Uterus (tissue), 3 donors: ENCODE measurements at regions not wholly inside any gene's neighbourhood (a gene's known extent, or its start where the extent isn't known, plus 50 kb on each side); places are given as distances from the start of the nearest gene placed in this dataset.
"Not testable (repeated sequence)": the region's sequence is repeated elsewhere in the genome, so short reads cannot be mapped to it uniquely, and the experiment has no call there.

Experiments
- DNase-seq, 2 donors: peaks; one replicate each; pipeline ENCODE4 v3.0.0-alpha.2; 2019 to 2020
- H3K27ac ChIP-seq, 2 donors: fragments of 200-600 bp; sonication (generic); 1 replicate in 1 of 2; 2 replicates in 1 of 2; pipeline ENCODE4 v1.5.1; 2016 to 2018
- H3K27me3 ChIP-seq, 2 donors: fragments of 200-600 bp; sonication (generic); one replicate each; pipeline ENCODE4 v1.5.1; 2018 to 2019; ENCODE audit warnings: control low read depth in 1 of 2
- H3K36me3 ChIP-seq, 2 donors: fragments of 200-600 bp; sonication (generic); one replicate each; pipeline ENCODE4 v1.5.1; 2019; ENCODE audit warnings: control low read depth in 1 of 2
- H3K4me1 ChIP-seq, 2 donors: fragments of 200-600 bp; sonication (generic); one replicate each; pipeline ENCODE4 v1.5.1; 2018 to 2019; ENCODE audit warnings: control low read depth in 1 of 2
- H3K4me3 ChIP-seq, 2 donors: fragments of 200-600 bp; sonication (generic); 1 replicate in 1 of 2; 2 replicates in 1 of 2; pipeline ENCODE4 v1.5.1; 2018 to 2019; ENCODE audit warnings: mild to moderate bottlenecking in 1 of 2
- H3K9me3 ChIP-seq, 2 donors: fragments of 200-600 bp; sonication (generic); one replicate each; pipeline ENCODE4 v1.5.1; 2019; ENCODE audit warnings: control low read depth in 1 of 2
- CTCF ChIP-seq, 4 experiments: fragments of 200-600 bp in 2 of 4; fragments of 450-650 bp in 2 of 4; sonication (generic) in 2 of 4; IDR thresholded peaks; one replicate each; pipeline ENCODE4 v1.5.1; 2016 to 2019; ENCODE audit warnings: antibody characterized with exemption in 4 of 4, mild to moderate bottlenecking in 2 of 4, moderate library complexity in 1 of 4
- POLR2A ChIP-seq, 2 donors: fragments of 450-650 bp; IDR thresholded peaks; one replicate each; pipeline ENCODE4 v1.6.1; 2016; ENCODE audit warnings: antibody characterized with exemption in 2 of 2, mild to moderate bottlenecking in 1 of 2, moderate library complexity in 1 of 2
- intact Hi-C: fragments of 100-400 bp; cut with DNase I; formaldehyde crosslinking; loops from one replicate; pipeline ENCODE4 v1.15.1; 2023; ENCODE audit warnings: low total_unique reads
- donor health status: DM: yes; HTN: yes; CAD: no.

DNA sequence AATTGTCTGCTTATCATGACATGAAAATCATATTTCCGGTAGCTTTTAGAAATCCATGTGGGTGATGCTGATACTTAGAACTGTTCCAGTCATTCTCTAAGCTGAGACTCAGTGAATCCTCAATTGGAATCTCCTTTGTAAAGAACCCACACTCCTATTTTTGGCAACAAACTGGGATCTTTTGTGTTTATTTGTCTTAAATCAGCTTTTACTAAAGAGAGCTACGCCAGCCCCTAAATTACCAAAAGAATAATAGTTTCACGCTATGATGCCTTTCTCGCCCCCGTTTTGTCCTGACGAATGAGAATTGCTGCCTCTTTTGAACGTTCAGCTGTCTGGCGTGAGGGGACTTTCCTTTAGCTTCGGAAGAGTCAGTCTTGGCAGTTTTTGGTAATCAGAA lies 195.9 kb downstream of the SHOX start:
- Histone ChIP-seq H3K27ac (no peak overlapping the region), H3K4me3 (no peak overlapping the region)
- intact Hi-C loops, result no loop called here

DNA sequence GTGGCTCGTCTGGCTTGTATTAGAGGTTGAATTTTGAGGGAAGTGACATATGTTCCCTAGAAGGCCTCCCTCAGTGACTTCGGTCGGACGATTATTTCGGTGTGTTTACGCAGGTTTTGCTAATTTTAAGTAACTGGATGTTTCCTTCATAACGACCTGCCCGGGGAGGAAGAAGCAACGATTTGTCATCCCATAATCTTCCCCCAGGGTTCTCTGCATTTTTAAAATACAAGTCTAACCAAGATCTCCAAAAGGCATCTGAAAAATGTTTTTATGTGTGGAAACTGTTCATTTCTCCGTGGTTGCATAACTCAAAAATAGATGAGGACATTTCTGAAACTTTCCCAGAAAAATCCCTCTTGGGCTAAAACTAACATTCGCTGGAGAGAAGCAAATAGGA lies 195.4 kb downstream of the SHOX start:
- intact Hi-C loops, result no loop called here
- H3K27ac ChIP-seq, result no peak overlapping the region
- no peaks in the 10 kb centered on the region for H3K9me3 ChIP-seq
- no peaks in the 10 kb centered on the region for H3K36me3 ChIP-seq
- no peak for DNase-seq
- no peak for TF ChIP-seq POLR2A (IDR thresholded peaks at IDR 0.05)
- TF ChIP-seq CTCF (IDR thresholded peaks at IDR 0.05), result no peak
- H3K27me3 ChIP-seq, result no peaks in the 10 kb centered on the region
- H3K4me3 ChIP-seq, result no peak overlapping the region
- H3K4me1 ChIP-seq, result no peaks in the 10 kb centered on the region

More for the DNA sequence above, 195.9 kb downstream of the SHOX start:
- no peaks in the 10 kb centered on the region for H3K4me1 ChIP-seq
- no peak for DNase-seq
- H3K9me3 ChIP-seq, result no peaks in the 10 kb centered on the region
- no peaks in the 10 kb centered on the region for H3K27me3 ChIP-seq
- no peak for TF ChIP-seq CTCF (IDR thresholded peaks at IDR 0.05)
- TF ChIP-seq POLR2A (IDR thresholded peaks at IDR 0.05), result no peak
- H3K36me3 ChIP-seq, result no peaks in the 10 kb centered on the region

DNA sequence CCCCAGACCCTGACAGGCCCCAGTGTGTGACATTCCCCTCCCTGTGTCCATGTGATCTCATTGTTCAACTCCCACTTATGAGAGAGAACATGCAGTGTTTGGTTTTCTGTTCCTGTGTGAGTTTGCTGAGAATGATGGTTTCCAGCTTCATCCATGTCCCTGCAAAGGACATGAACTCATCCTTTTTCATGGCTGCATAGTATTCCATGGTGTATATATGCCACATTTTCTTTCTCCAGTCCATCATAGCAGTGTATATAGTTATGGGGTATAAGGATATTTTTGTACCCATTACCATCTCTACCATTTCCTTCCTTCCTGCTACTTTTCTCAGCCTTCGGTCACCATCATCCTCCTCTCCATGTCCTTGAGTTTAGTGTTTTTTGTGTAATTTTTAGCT lies 192.5 kb downstream of the SHOX start:
- H3K9me3 ChIP-seq, H3K4me1 ChIP-seq, intact Hi-C loops, H3K36me3 ChIP-seq, DNase-seq, H3K27ac ChIP-seq, H3K27me3 ChIP-seq, H3K4me3 ChIP-seq: not testable (repeated sequence)

DNA sequence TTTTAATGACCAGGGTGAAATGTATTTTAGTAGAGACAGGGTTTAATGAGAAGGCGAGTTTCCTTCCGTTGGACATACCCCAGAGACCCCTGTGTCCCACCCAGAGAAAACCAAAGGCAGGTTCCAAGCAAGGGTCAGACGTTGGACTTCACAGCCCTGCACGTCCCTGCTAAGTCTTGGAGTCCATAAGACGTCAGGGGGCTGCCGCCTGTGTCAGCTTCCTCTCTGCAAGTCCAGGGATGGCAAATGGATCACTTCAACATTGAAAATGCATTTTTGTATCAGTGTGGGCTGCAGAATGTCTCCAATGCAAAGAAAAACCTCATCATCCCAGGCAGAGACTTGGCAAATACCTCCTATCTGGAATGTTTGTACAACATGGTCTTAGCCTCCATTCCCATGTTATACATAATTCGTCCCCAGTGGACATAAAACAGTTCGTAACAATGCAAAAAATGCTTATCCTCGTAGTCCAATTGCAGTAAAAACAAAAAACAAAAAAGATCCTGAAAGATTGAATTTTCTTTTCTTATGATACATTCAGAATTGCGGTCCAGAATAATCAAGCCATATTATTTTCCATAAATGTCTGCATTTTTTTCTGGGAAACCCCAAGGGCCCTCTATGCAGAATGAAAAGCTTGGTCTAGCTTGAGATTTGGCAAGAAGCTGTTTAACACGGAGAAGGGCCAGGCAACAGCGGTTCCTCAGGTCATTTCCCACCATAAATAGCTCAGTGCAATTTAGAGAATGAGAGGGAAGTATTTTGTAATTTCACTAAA lies 190.9 kb downstream of the SHOX start:
- TF ChIP-seq CTCF (IDR thresholded peaks at IDR 0.05) (no peak), POLR2A (IDR thresholded peaks at IDR 0.05) (no peak)
- no peak for DNase-seq
- Histone ChIP-seq H3K4me1 (no peaks in the 10 kb centered on the region), H3K27me3 (no peaks in the 10 kb centered on the region), H3K36me3 (no peaks in the 10 kb centered on the region), H3K9me3 (no peaks in the 10 kb centered on the region), H3K27ac (no peak overlapping the region), H3K4me3 (no peak overlapping the region)
- intact Hi-C loops, result no loop called here

DNA sequence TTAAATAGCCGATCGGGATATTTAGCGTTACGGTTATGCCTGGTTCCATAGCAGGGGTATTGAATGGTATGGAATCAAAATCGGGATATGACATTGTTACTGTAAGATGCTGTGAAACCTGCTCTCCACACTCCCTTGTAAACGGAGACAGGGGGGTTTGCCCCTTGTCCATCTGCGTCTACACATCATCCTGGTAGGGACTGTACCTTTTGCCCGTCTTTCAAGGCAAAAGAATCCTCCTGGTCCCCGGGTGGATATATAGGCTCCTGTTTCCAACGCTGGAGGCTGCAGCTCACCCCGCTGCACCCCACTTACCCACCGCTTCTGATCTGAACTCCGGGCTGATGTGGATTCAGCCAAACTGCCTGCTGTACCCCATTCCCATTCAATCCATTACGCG lies 189.1 kb downstream of the SHOX start:
- Histone ChIP-seq H3K27me3 (no peaks in the 10 kb centered on the region), H3K27ac (no peak overlapping the region), H3K9me3 (no peaks in the 10 kb centered on the region), H3K36me3 (no peaks in the 10 kb centered on the region), H3K4me1 (no peaks in the 10 kb centered on the region), H3K4me3 (no peak overlapping the region)
- TF ChIP-seq CTCF (IDR thresholded peaks at IDR 0.05), result no peak
- TF ChIP-seq POLR2A (IDR thresholded peaks at IDR 0.05), result no peak
- DNase-seq, result no peak
- intact Hi-C loops, result no loop called here
